GM19035 (cell line): ENCODE measurements at regions not wholly inside any gene's neighbourhood (a gene's known extent, or its start where the extent isn't known, plus 50 kb on each side); places are given as distances from the start of the nearest gene placed in this dataset.

ENCODE experiments used
- ATAC-seq: cut with Tn5 transposase; IDR thresholded peaks from one replicate; pipeline ENCODE4 v1.9.1; 2021; ENCODE audit not compliant: unreplicated experiment

- ATAC-seq, result no peak
These were observed 284.9 kb upstream of the FBXL7 start for GRCh38 chr5:15215056-15215455.

GRCh38 chr5:15214010-15214409 lies 286.0 kb upstream of the FBXL7 start:
- no peak for ATAC-seq

GRCh38 chr5:15209053-15209762 lies 290.8 kb upstream of the FBXL7 start:
- ATAC-seq, result no peak

- no peak for ATAC-seq
These were observed 293.8 kb upstream of the FBXL7 start for GRCh38 chr5:15206133-15206532.

GRCh38 chr5:15203376-15203775 lies 296.6 kb upstream of the FBXL7 start:
- no peak for ATAC-seq

GRCh38 chr5:15191012-15191411 lies 309.0 kb upstream of the FBXL7 start:
- no peak for ATAC-seq

GRCh38 chr5:15183520-15183919 lies 311.9 kb upstream of the ANKH start:
- no peak for ATAC-seq

- no peak for ATAC-seq
These were observed 298.6 kb upstream of the ANKH start for GRCh38 chr5:15170173-15170572.

- no peak for ATAC-seq
These were observed 296.8 kb upstream of the ANKH start for GRCh38 chr5:15168358-15168757.

GRCh38 chr5:15160091-15160490 lies 288.5 kb upstream of the ANKH start:
- no peak for ATAC-seq

- no peak for ATAC-seq
These were observed 288.0 kb upstream of the ANKH start for GRCh38 chr5:15159606-15160005.

- ATAC-seq, result no peak
These were observed 270.9 kb upstream of the ANKH start for GRCh38 chr5:15142458-15142857.

- no peak for ATAC-seq
These were observed 265.8 kb upstream of the ANKH start for GRCh38 chr5:15137414-15137813.

GRCh38 chr5:15135661-15136060 lies 264.1 kb upstream of the ANKH start:
- ATAC-seq, result no peak

GRCh38 chr5:15133456-15133965 lies 261.9 kb upstream of the ANKH start:
- ATAC-seq, result no peak

- no peak for ATAC-seq
These were observed 261.3 kb upstream of the ANKH start for GRCh38 chr5:15132816-15133405.

- ATAC-seq, result no peak
These were observed 260.3 kb upstream of the ANKH start for GRCh38 chr5:15131909-15132308.

GRCh38 chr5:15124871-15125568 lies 253.4 kb upstream of the ANKH start:
- no peak for ATAC-seq

GRCh38 chr5:15124461-15124860 lies 252.9 kb upstream of the ANKH start:
- no peak for ATAC-seq

GRCh38 chr5:15117688-15118087 lies 246.1 kb upstream of the ANKH start:
- no peak for ATAC-seq

- no peak for ATAC-seq
These were observed 245.4 kb upstream of the ANKH start for GRCh38 chr5:15116996-15117395.
